HepG2 (cell line): ENCODE measurements at regions not wholly inside any gene's neighbourhood (a gene's known extent, or its start where the extent isn't known, plus 50 kb on each side); places are given as distances from the start of the nearest gene placed in this dataset.

Experiments used
- HNRNPH1 ChIP-seq: fragments of 200-400 bp; formaldehyde crosslinking; optimal IDR thresholded peaks from 2 replicates; pipeline ENCODE3; 2017; ENCODE audit warnings: mild to moderate bottlenecking, low read depth, low read length
- SP1 ChIP-seq, 2 experiments: fragments of 450-650 bp in 1 of 2; sonication (generic) in 1 of 2; formaldehyde crosslinking in 1 of 2; IDR thresholded peaks; 2 replicates each; pipeline versions ENCODE4 v1.4.0 to v1.6.1; 2016 to 2020; ENCODE audit warnings: missing genetic modification reagents in 1 of 2

DNA sequence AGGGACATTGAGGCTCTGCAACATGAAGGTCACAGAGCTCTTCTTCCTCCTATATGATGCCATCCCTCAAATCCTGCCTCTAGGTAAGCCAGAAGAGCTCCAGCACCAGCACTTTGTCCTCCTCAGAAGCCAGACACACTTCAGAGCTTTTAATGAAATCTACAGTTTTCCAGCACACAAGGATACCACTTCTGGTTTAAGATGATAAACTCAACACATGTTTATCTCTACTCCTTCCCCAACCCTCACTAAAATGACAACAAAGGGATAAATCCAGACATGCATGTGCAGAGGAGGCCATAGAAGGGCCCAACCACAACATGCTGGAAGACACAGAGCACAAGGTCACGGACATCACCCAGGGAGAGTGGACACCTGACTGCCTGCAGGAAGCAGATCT is 195.3 kb downstream of the USP12 start:
- TF ChIP-seq HNRNPH1 (no peak), SP1 (IDR thresholded peaks at IDR 0.05) (no peak), SP1 (CRISPR knock-in tag; IDR thresholded peaks at IDR 0.05) (no peak)
